Neural crest cell (in vitro differentiated cells): ENCODE measurements at regions not wholly inside any gene's neighbourhood (a gene's known extent, or its start where the extent isn't known, plus 50 kb on each side); places are given as distances from the start of the nearest gene placed in this dataset.
"Not testable (repeated sequence)": the region's sequence is repeated elsewhere in the genome, so short reads cannot be mapped to it uniquely, and the experiment has no call there.

Source experiments
- DNase-seq: peaks from one replicate; pipeline ENCODE4 v3.0.0; 2021; ENCODE audit warnings: low read depth, mixed read lengths, low spot score
- H3K27ac Mint-ChIP-seq: one replicate; pipeline ENCODE4 v1.8.0; 2021; ENCODE audit warnings: mild to moderate bottlenecking, mixed read lengths; ENCODE audit not compliant: unreplicated experiment
- H3K27me3 Mint-ChIP-seq: 2 replicates; pipeline ENCODE4 v1.8.0; 2021; ENCODE audit warnings: low read depth, mild to moderate bottlenecking, mixed read lengths
- H3K36me3 Mint-ChIP-seq: 2 replicates; pipeline ENCODE4 v1.8.0; 2021; ENCODE audit warnings: low read depth, mild to moderate bottlenecking, mixed read lengths
- H3K4me1 Mint-ChIP-seq: 2 replicates; pipeline ENCODE4 v1.8.0; 2021; ENCODE audit warnings: mixed read lengths
- H3K4me3 Mint-ChIP-seq: one replicate; pipeline ENCODE4 v1.8.0; 2021; ENCODE audit warnings: mild to moderate bottlenecking, mixed read lengths
- H3K9me3 Mint-ChIP-seq: 2 replicates; pipeline ENCODE4 v1.8.0; 2021; ENCODE audit warnings: mixed read lengths
- TF ChIP-seq, protein P1 (sequence below): fragments of 200-600 bp; sonication (generic); conservative IDR thresholded peaks from 2 replicates; pipeline ENCODE4 v1.5.0; 2021; ENCODE audit warnings: antibody characterized with exemption, mild to moderate bottlenecking

GRCh38 chr6:17219098-17219497 is 62.1 kb upstream of the RBM24 start:
- H3K36me3 Mint-ChIP-seq = peaks cover 7% of the 10 kb centered on the region
- no peak overlapping the region for H3K27ac Mint-ChIP-seq
- no peaks in the 10 kb centered on the region for H3K27me3 Mint-ChIP-seq
- H3K9me3 Mint-ChIP-seq = peaks cover 8% of the 10 kb centered on the region
- no peak overlapping the region for H3K4me3 Mint-ChIP-seq
- TF ChIP-seq, protein P1, sequence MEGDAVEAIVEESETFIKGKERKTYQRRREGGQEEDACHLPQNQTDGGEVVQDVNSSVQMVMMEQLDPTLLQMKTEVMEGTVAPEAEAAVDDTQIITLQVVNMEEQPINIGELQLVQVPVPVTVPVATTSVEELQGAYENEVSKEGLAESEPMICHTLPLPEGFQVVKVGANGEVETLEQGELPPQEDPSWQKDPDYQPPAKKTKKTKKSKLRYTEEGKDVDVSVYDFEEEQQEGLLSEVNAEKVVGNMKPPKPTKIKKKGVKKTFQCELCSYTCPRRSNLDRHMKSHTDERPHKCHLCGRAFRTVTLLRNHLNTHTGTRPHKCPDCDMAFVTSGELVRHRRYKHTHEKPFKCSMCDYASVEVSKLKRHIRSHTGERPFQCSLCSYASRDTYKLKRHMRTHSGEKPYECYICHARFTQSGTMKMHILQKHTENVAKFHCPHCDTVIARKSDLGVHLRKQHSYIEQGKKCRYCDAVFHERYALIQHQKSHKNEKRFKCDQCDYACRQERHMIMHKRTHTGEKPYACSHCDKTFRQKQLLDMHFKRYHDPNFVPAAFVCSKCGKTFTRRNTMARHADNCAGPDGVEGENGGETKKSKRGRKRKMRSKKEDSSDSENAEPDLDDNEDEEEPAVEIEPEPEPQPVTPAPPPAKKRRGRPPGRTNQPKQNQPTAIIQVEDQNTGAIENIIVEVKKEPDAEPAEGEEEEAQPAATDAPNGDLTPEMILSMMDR = no peak
- H3K4me1 Mint-ChIP-seq = no peaks in the 10 kb centered on the region
- DNase-seq = no peak

DNA sequence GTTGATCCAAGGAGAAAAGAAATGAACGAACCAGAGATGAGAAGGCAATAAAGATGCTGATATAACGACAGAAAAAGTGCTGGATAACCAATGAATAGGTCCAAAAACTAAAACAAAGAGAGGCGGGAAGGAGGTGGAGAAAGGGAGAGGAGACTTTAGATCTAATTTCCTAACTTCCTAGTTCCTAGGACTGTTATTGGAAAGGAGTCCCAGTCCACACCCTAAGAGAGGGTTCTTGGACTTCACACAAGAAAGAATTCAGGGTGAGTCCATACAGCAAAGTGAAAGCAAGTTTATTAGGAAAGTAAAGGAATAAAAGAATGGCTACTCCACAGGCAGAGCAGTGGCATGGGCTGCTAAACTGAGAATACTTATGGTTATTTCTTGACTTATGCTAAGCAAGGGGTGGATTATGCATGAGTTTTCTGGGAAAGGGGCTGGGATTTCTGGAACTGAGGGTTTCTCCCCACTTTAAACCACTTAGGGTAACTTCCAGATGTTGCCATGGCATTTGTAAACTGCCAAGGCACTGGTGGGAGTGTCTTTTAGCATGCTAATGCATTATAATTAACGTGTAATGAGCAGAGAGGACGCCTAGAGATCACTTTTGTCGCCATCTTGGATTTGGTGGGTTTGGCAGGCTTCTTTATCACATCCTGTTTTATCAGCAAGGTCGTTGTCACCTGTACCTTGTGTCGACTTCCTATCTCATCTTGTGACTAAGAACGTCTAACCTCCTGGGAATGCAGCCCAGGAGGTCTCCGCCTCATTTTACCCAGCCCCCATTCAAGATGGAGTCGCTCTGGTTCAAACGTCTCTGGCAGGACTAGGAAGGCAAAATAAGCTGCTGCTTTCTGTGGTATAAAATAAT is 60.9 kb upstream of the RBM24 start:
- Mint-ChIP-seq H3K4me1 (no peaks in the 10 kb centered on the region), H3K9me3 (peaks cover 12% of the 10 kb centered on the region), H3K27me3 (no peaks in the 10 kb centered on the region), H3K27ac (no peak overlapping the region), H3K36me3 (peaks cover 10% of the 10 kb centered on the region), H3K4me3 (no peak overlapping the region)
- DNase-seq = no peak
- TF ChIP-seq, protein P1 = no peak

DNA sequence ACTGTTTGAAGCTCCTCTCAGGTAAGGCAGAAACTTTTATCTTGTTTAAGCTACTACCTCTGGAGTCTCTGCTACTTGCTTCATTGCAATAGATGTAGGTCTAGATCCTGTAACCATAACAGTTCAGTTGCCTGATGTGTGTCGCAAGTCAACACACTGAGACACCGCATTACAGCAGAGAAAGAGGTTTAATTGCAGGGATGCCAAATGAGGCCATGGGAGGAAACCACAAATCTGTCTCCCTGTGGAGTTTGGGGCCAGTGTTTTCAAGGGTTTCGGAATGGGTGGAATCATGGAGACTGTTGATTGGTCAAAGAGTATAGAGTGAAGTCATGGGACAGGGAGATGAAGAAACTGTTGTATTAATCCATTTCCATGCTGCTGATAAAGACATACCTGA is 57.1 kb upstream of the RBM24 start:
- Mint-ChIP-seq H3K4me1 (peaks cover 9% of the 10 kb centered on the region), H3K27me3 (no peaks in the 10 kb centered on the region), H3K27ac (peak overlapping the region; percentile 36), H3K9me3 (peaks cover 6% of the 10 kb centered on the region), H3K4me3 (no peak overlapping the region), H3K36me3 (peaks cover 6% of the 10 kb centered on the region)
- TF ChIP-seq, protein P1 = no peak
- no peak for DNase-seq

DNA sequence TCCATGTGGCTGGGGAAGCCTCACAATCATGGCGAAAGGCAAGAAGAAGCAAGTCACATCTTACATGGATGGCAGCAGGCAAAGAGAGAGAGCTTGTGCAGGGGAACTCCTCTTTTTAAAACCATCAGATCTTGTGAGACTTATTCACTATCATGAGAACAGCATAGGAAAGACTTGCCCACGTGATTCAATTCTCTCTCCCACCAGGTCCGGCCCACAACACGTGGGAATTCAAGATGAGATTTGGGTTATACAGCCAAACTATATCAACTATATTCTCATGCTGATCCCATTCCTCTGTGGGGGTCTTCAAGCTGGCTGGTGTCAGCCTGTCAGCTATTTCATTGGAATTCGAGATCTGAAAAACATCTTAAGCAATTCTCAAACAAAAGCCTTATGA is 56.7 kb upstream of the RBM24 start:
- H3K27ac Mint-ChIP-seq, H3K27me3 Mint-ChIP-seq, H3K4me1 Mint-ChIP-seq, H3K36me3 Mint-ChIP-seq, H3K4me3 Mint-ChIP-seq, H3K9me3 Mint-ChIP-seq, DNase-seq: not testable (repeated sequence)

- Mint-ChIP-seq H3K4me1 (peaks cover 9% of the 10 kb centered on the region), H3K36me3 (peaks cover 6% of the 10 kb centered on the region), H3K27me3 (no peaks in the 10 kb centered on the region), H3K9me3 (peaks cover 6% of the 10 kb centered on the region), H3K27ac (no peak overlapping the region), H3K4me3 (no peak overlapping the region)
- TF ChIP-seq, protein P1 = no peak
- no peak for DNase-seq
Measured at GRCh38 chr6:17225767-17226630, 55.2 kb upstream of the RBM24 start.

DNA sequence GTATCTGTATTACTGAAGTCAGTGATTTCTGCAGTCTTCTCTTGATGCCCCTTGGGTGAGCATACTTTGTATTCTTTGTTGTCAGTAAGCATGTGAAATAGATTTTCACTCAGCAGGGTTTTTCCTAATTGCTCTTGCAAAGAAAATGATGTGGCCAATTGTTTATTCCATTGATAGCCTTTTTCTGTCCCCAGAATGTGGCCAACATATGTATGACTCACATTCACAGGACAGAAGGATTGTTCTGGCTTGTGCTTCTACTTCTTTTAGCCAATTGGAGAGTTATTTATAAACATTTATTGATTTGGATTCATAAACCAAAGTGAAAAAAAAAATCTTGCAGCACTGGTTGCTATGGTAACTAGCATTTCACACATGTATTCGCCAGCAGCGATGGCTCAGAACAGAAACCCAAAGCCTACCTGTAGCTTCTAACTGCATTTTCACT is 54.4 kb upstream of the RBM24 start:
- Mint-ChIP-seq H3K36me3 (peaks cover 6% of the 10 kb centered on the region), H3K9me3 (peaks cover 6% of the 10 kb centered on the region), H3K4me3 (no peak overlapping the region), H3K4me1 (peaks cover 9% of the 10 kb centered on the region), H3K27me3 (no peaks in the 10 kb centered on the region), H3K27ac (no peak overlapping the region)
- no peak for DNase-seq
- TF ChIP-seq, protein P1 = no peak
